Endothelial cell of umbilical vein (primary cell): ENCODE measurements at regions not wholly inside any gene's neighbourhood (a gene's known extent, or its start where the extent isn't known, plus 50 kb on each side); places are given as distances from the start of the nearest gene placed in this dataset.

ENCODE experiments used
- BruUV-seq: library from RNA; stranded (reverse); fragments of 400-500 nt; replicated peaks from 2 replicates; lab custom pipeline; 2021; lab: Mats Ljungman, UMichigan
- CTCF ChIA-PET: fragments of 300-600, 350-600 bp; sonication (Branson Sonifier 250); formaldehyde crosslinking; loops from one replicate; lab custom pipeline; 2021; ENCODE audit warnings: antibody characterized with exemption, inconsistent platforms; lab: Charles Lee
- POLR2A ChIA-PET: fragments of 300-600, 350-600 bp; sonication (Branson Sonifier 250); formaldehyde crosslinking; loops from one replicate; lab custom pipeline; 2021; ENCODE audit warnings: antibody characterized with exemption, inconsistent platforms; lab: Charles Lee
- DNase-seq: peaks from one replicate; pipeline ENCODE4 v3.0.0-alpha.2; 2011; ENCODE audit warnings: low read depth, low spot score
- FAIRE-seq: peaks from 2 replicates; lab custom pipeline; 2011; peaks lifted over from hg19 to GRCh38; lab: Jason Lieb, UNC
- H2AFZ ChIP-seq: 2 replicates; pipeline ENCODE4 v1.6.0; 2012; ENCODE audit warnings: low read depth, low read length, control low read depth, inconsistent platforms
- H3K27ac ChIP-seq: 2 replicates; pipeline ENCODE4 v1.5.1; 2011; ENCODE audit warnings: low read depth, mild to moderate bottlenecking, control low read depth, low read length, moderate library complexity; ENCODE audit not compliant: insufficient read depth
- H3K27me3 ChIP-seq, 2 experiments: 2 replicates each; pipeline versions ENCODE4 v1.6.0 to v1.6.1; 2011; ENCODE audit warnings: low read length in 2 of 2, mixed read lengths in 1 of 2; ENCODE audit not compliant: control insufficient read depth in 2 of 2, insufficient read depth in 2 of 2
- H3K36me3 ChIP-seq, 2 experiments: 2 replicates in 1 of 2; 3 replicates in 1 of 2; pipeline ENCODE4 v1.5.1; 2011; ENCODE audit warnings: low read length in 2 of 2, mild to moderate bottlenecking in 1 of 2, moderate library complexity in 1 of 2; ENCODE audit not compliant: control insufficient read depth in 2 of 2, insufficient read depth in 2 of 2; ENCODE audit errors: extremely low read depth in 1 of 2
- H3K4me1 ChIP-seq: 3 replicates; pipeline ENCODE4 v1.5.1; 2011; ENCODE audit warnings: mild to moderate bottlenecking, low read length; ENCODE audit not compliant: control insufficient read depth, insufficient read depth; ENCODE audit errors: extremely low read depth
- H3K4me2 ChIP-seq: 2 replicates; pipeline ENCODE4 v1.6.1; 2011; ENCODE audit warnings: low read length, control low read depth, mixed read lengths; ENCODE audit not compliant: insufficient read depth
- H3K4me3 ChIP-seq, 3 experiments: fragments of 200-600 bp in 1 of 3; sonication (generic), shearing (Covaris generic) in 1 of 3; replicated peaks in 1 of 3; 2 replicates each; pipeline ENCODE4 v1.5.1; 2011 to 2016; ENCODE audit warnings: control low read depth in 3 of 3, low read length in 3 of 3, mild to moderate bottlenecking in 2 of 3, inconsistent platforms in 1 of 3, low read depth in 1 of 3, moderate library complexity in 1 of 3; ENCODE audit not compliant: insufficient read depth in 1 of 3
- H3K79me2 ChIP-seq: 2 replicates; pipeline ENCODE4 v1.6.0; 2012; ENCODE audit warnings: low read length, inconsistent platforms; ENCODE audit not compliant: control insufficient read depth, insufficient read depth
- H3K9ac ChIP-seq: replicated peaks from 2 replicates; pipeline ENCODE3; 2011; ENCODE audit warnings: low read length, control low read depth; ENCODE audit not compliant: insufficient read depth; ENCODE audit errors: extremely low read depth
- H3K9me1 ChIP-seq: replicated peaks from 3 replicates; pipeline ENCODE4 v1.6.0; 2011; ENCODE audit warnings: mild to moderate bottlenecking, low read length; ENCODE audit not compliant: control insufficient read depth, insufficient read depth; ENCODE audit errors: extremely low read depth
- H3K9me3 ChIP-seq: replicated peaks from 2 replicates; pipeline ENCODE4 v1.5.1; 2012; ENCODE audit warnings: low read length, inconsistent platforms; ENCODE audit not compliant: control insufficient read depth, insufficient read depth
- H4K20me1 ChIP-seq: replicated peaks from 2 replicates; pipeline ENCODE3; 2011; ENCODE audit warnings: mild to moderate bottlenecking, low read length; ENCODE audit not compliant: control insufficient read depth, insufficient read depth; ENCODE audit errors: extremely low read depth
- EZH2 ChIP-seq: IDR thresholded peaks from 2 replicates; pipeline ENCODE4 v1.6.1; 2012; ENCODE audit warnings: borderline replicate concordance, low read depth, mild to moderate bottlenecking, moderate library complexity, low read length, inconsistent platforms; ENCODE audit not compliant: severe bottlenecking
- FOS ChIP-seq: IDR thresholded peaks from 2 replicates; pipeline ENCODE4 v1.6.1; 2011; ENCODE audit warnings: mild to moderate bottlenecking, low read length, moderate library complexity, borderline replicate concordance; ENCODE audit not compliant: insufficient read depth
- GATA2 ChIP-seq: IDR thresholded peaks from 2 replicates; pipeline ENCODE4 v1.7.0; 2011; ENCODE audit warnings: low read depth, mild to moderate bottlenecking, moderate library complexity, mixed read lengths, low read length; ENCODE audit not compliant: insufficient read length, insufficient read depth
- JUN ChIP-seq: IDR thresholded peaks from 2 replicates; pipeline ENCODE4 v1.6.1; 2011; ENCODE audit warnings: borderline replicate concordance, low read depth; ENCODE audit not compliant: insufficient read length, insufficient read depth
- MYC ChIP-seq: IDR thresholded peaks from one replicate; pipeline ENCODE4 v1.6.1; 2011; ENCODE audit warnings: mild to moderate bottlenecking, low read depth, low read length
- POLR2A ChIP-seq: IDR thresholded peaks from 2 replicates; pipeline ENCODE4 v1.6.1; 2012; ENCODE audit warnings: low read depth, mild to moderate bottlenecking, control low read depth, low read length
- POLR2AphosphoS5 ChIP-seq: IDR thresholded peaks from 2 replicates; pipeline ENCODE4 v1.6.1; 2012; ENCODE audit warnings: low read depth, mild to moderate bottlenecking, control low read depth, low read length, moderate library complexity; ENCODE audit not compliant: insufficient read depth
- dilution Hi-C: fragments of 300-500 bp; cut with MboI; formaldehyde crosslinking; loops from one replicate; pipeline ENCODE4 v1.15.0; 2019; ENCODE audit warnings: low sequenced_read_pairs; ENCODE audit not compliant: extremely low pct_ligation_motif_present
- intact Hi-C: fragments of 100-400 bp; cut with micrococcal nuclease; formaldehyde crosslinking; loops from one replicate; pipeline ENCODE4 v1.10.0; 2022
- TF ChIP-seq, protein P1 (sequence below), 2 donors: IDR thresholded peaks; 1 replicate in 1 of 2; 2 replicates in 1 of 2; pipeline ENCODE4 v1.5.1; 2011; ENCODE audit warnings: low read length in 2 of 2, mild to moderate bottlenecking in 2 of 2, moderate library complexity in 2 of 2, control low read depth in 1 of 2, inconsistent platforms in 1 of 2, low read depth in 1 of 2; ENCODE audit not compliant: insufficient read depth in 1 of 2; ENCODE audit errors: extremely low read depth in 1 of 2
- TF ChIP-seq, protein P2 (sequence below): IDR thresholded peaks from 2 replicates; pipeline ENCODE4 v1.6.1; 2011; ENCODE audit not compliant: insufficient read depth, insufficient read length

DNA sequence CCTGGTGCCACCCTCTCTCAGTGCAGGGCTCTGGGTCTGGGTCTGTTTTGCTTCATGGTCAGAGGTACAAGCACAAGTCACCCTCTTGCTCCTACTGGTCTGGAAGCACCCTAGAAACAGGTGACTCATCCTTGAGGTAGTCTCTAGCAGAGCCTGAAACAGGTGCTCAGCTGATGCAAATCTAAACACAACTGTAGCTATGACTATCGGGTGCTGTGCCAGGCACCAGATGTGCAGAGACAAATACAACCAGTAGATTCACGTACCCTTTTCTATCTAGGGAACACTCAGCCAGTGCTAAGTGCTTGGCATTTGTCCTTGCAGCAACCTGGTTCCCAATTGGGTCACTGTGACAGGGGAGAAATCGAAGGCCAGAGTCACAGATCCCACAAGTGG lies 140.9 kb upstream of the MYCN start:
- CTCF ChIA-PET: no interaction called here
- H3K4me3 ChIP-seq: no peak overlapping the region
- BruUV-seq: no TSS peak

More for the DNA sequence above, 140.9 kb upstream of the MYCN start:
- no peak for TF ChIP-seq FOS
- TF ChIP-seq, protein P1, sequence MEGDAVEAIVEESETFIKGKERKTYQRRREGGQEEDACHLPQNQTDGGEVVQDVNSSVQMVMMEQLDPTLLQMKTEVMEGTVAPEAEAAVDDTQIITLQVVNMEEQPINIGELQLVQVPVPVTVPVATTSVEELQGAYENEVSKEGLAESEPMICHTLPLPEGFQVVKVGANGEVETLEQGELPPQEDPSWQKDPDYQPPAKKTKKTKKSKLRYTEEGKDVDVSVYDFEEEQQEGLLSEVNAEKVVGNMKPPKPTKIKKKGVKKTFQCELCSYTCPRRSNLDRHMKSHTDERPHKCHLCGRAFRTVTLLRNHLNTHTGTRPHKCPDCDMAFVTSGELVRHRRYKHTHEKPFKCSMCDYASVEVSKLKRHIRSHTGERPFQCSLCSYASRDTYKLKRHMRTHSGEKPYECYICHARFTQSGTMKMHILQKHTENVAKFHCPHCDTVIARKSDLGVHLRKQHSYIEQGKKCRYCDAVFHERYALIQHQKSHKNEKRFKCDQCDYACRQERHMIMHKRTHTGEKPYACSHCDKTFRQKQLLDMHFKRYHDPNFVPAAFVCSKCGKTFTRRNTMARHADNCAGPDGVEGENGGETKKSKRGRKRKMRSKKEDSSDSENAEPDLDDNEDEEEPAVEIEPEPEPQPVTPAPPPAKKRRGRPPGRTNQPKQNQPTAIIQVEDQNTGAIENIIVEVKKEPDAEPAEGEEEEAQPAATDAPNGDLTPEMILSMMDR (IDR thresholded peaks at IDR 0.05; ENCODE audit: extremely low read depth in 1 of 2, insufficient read depth in 1 of 2, low read depth in 1 of 2, low read length in 2 of 2): no peak
- TF ChIP-seq POLR2AphosphoS5: no peak
- TF ChIP-seq GATA2: no peak
- no peak for TF ChIP-seq EZH2
- no peak for TF ChIP-seq JUN
- no peak for TF ChIP-seq MYC
- TF ChIP-seq, protein P2, sequence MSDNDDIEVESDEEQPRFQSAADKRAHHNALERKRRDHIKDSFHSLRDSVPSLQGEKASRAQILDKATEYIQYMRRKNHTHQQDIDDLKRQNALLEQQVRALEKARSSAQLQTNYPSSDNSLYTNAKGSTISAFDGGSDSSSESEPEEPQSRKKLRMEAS: no peak
- TF ChIP-seq POLR2A: no peak
- Histone ChIP-seq H3K36me3 (no peaks in the 10 kb centered on the region), H3K9me3 (no peaks in the 10 kb centered on the region), H3K4me1 (no peaks in the 10 kb centered on the region), H3K9ac (no peak overlapping the region), H3K9me1 (no peaks in the 10 kb centered on the region), H3K79me2 (no peaks in the 10 kb centered on the region), H3K4me2 (no peak overlapping the region), H3K27ac (no peak overlapping the region), H2AFZ (no peak overlapping the region), H4K20me1 (no peaks in the 10 kb centered on the region), H3K27me3 (no peaks in the 10 kb centered on the region)
- POLR2A ChIA-PET: no interaction called here
- FAIRE-seq (no peak), DNase-seq (no peak)
- dilution Hi-C loops: no loop called here
- intact Hi-C loops: no loop called here
